B cell (primary cell): ENCODE measurements at regions not wholly inside any gene's neighbourhood (a gene's known extent, or its start where the extent isn't known, plus 50 kb on each side); places are given as distances from the start of the nearest gene placed in this dataset.

Experiments used
- ATAC-seq: fragments of 200-7000 bp; cut with Tn5 transposase; one replicate; pipeline ENCODE4 v1.10.0; 2021; ENCODE audit warnings: low read depth, mild to moderate bottlenecking, moderate number of reproducible peaks, moderate library complexity
- CTCF ChIA-PET: fragments of 350-600 bp; sonication (Branson Sonifier 250); formaldehyde crosslinking; loops from one replicate; lab custom pipeline; 2021; ENCODE audit warnings: antibody characterized with exemption, inconsistent platforms; lab: Charles Lee
- POLR2A ChIA-PET: fragments of 350-600 bp; sonication (Branson Sonifier 250); formaldehyde crosslinking; loops from one replicate; lab custom pipeline; 2021; ENCODE audit warnings: antibody characterized with exemption; lab: Charles Lee
- DNase-seq: peaks from one replicate; pipeline ENCODE4 v3.0.0; 2013
- H2AFZ ChIP-seq: 2 replicates; pipeline ENCODE4 v1.6.1; 2012; ENCODE audit warnings: mild to moderate bottlenecking, low read depth, low read length; ENCODE audit not compliant: insufficient read depth, poor library complexity, severe bottlenecking
- H3K27ac ChIP-seq, 2 donors: 1 replicate in 1 of 2; 2 replicates in 1 of 2; pipeline ENCODE4 v1.5.1; 2012 to 2013; ENCODE audit warnings: low read length in 2 of 2, mild to moderate bottlenecking in 2 of 2, moderate library complexity in 1 of 2
- H3K27me3 ChIP-seq, 4 experiments: fragments of 200-600 bp in 1 of 4; sonication (generic) in 1 of 4; replicated peaks in 1 of 4; 1 replicate in 2 of 4; 2 replicates in 2 of 4; pipeline versions ENCODE4 v1.6.1 to v1.7.0; 2013 to 2016; ENCODE audit warnings: low read length in 3 of 4, mild to moderate bottlenecking in 2 of 4, mixed read lengths in 1 of 4, moderate library complexity in 1 of 4; ENCODE audit not compliant: insufficient read depth in 4 of 4, control insufficient read depth in 3 of 4; ENCODE audit errors: control extremely low read depth in 1 of 4
- H3K36me3 ChIP-seq, 2 experiments: replicated peaks in 1 of 2; 1 replicate in 1 of 2; 2 replicates in 1 of 2; pipeline versions ENCODE4 v1.6.1 to v1.7.1; 2013; ENCODE audit warnings: low read length in 1 of 2; ENCODE audit not compliant: insufficient read depth in 2 of 2, control insufficient read depth in 1 of 2; ENCODE audit errors: control extremely low read depth in 1 of 2, extremely low read depth in 1 of 2
- H3K4me1 ChIP-seq, 2 donors: fragments of 200-600 bp in 1 of 2; sonication (generic) in 1 of 2; 1 replicate in 1 of 2; 2 replicates in 1 of 2; pipeline versions ENCODE4 v1.5.1 to v1.6.1; 2013 to 2017; ENCODE audit warnings: low read length in 2 of 2; ENCODE audit not compliant: control insufficient read depth in 2 of 2, insufficient read depth in 2 of 2
- H3K4me2 ChIP-seq: replicated peaks from 2 replicates; pipeline ENCODE3; 2012; ENCODE audit warnings: mild to moderate bottlenecking, low read depth, low read length; ENCODE audit not compliant: poor library complexity, severe bottlenecking
- H3K4me3 ChIP-seq, 5 experiments: fragments of 200-600 bp in 1 of 5; sonication (generic) in 1 of 5; 1 replicate in 3 of 5; 2 replicates in 2 of 5; pipeline versions ENCODE4 v1.5.1 to v1.7.0; 2011 to 2016; ENCODE audit warnings: low read length in 4 of 5, mild to moderate bottlenecking in 4 of 5, low read depth in 2 of 5, control low read depth in 1 of 5, moderate library complexity in 1 of 5; ENCODE audit not compliant: insufficient read depth in 1 of 5; ENCODE audit errors: control extremely low read depth in 1 of 5, extremely low read depth in 1 of 5
- H3K79me2 ChIP-seq: fragments of 200-600 bp; sonication (generic); one replicate; pipeline ENCODE4 v1.6.0; 2016; ENCODE audit warnings: low read length; ENCODE audit not compliant: control insufficient read depth, insufficient read depth
- H3K9ac ChIP-seq: fragments of 200-600 bp; sonication (generic); 2 replicates; pipeline ENCODE4 v1.6.1; 2017; ENCODE audit warnings: mild to moderate bottlenecking, low read length, moderate library complexity
- H3K9me3 ChIP-seq, 3 donors: one replicate each; pipeline versions ENCODE4 v1.6.1 to v1.7.1; 2013; ENCODE audit warnings: low read length in 2 of 3; ENCODE audit not compliant: control insufficient read depth in 2 of 3, insufficient read depth in 1 of 3; ENCODE audit errors: control extremely low read depth in 1 of 3
- H4K20me1 ChIP-seq: 2 replicates; pipeline ENCODE4 v1.6.0; 2012; ENCODE audit warnings: mild to moderate bottlenecking, low read length; ENCODE audit not compliant: insufficient read depth, control insufficient read depth, poor library complexity, severe bottlenecking
- H3K27ac Mint-ChIP-seq: one replicate; pipeline ENCODE4 v1.8.0; 2021; ENCODE audit warnings: mixed read lengths
- H3K27me3 Mint-ChIP-seq: one replicate; pipeline ENCODE4 v1.8.0; 2021; ENCODE audit warnings: mixed read lengths
- H3K4me1 Mint-ChIP-seq: one replicate; pipeline ENCODE4 v1.8.0; 2021; ENCODE audit warnings: mixed read lengths
- H3K4me3 Mint-ChIP-seq: one replicate; pipeline ENCODE4 v1.8.0; 2021; ENCODE audit warnings: mixed read lengths
- H3K9me3 Mint-ChIP-seq: one replicate; pipeline ENCODE4 v1.8.0; 2022; ENCODE audit warnings: mixed read lengths; ENCODE audit not compliant: insufficient read depth
- CTCF ChIP-seq: fragments of 200-600 bp; IDR thresholded peaks from one replicate; pipeline ENCODE4 v1.8.0; 2022; ENCODE audit warnings: antibody characterized with exemption, mild to moderate bottlenecking
- EZH2 ChIP-seq: IDR thresholded peaks from 2 replicates; pipeline ENCODE4 v1.6.1; 2012; ENCODE audit warnings: borderline replicate concordance, low read depth, mild to moderate bottlenecking, moderate library complexity, low read length; ENCODE audit not compliant: insufficient read depth, poor library complexity, severe bottlenecking
- WGBS: methylation state at CpG from one replicate; pipeline ENCODE4 v1.1.5; 2013; ENCODE audit warnings: missing lambda C conversion rate; ENCODE audit not compliant: insufficient coverage; 5-methylcytosine and 5-hydroxymethylcytosine counted together
- intact Hi-C: fragments of 100-400 bp; cut with micrococcal nuclease; formaldehyde crosslinking; loops from one replicate; pipeline ENCODE4 v1.10.0; 2022

GRCh38 chr6:96735332-96735731, 101.9 kb downstream of the GPR63 start:
- ChIA-PET CTCF (no interaction called here), POLR2A (no interaction called here)
- no peaks in the 10 kb centered on the region for H3K36me3 ChIP-seq
- H3K4me3 ChIP-seq, result no peak overlapping the region
- H3K4me2 ChIP-seq, result no peak overlapping the region
- no peaks in the 10 kb centered on the region for H4K20me1 ChIP-seq
- no peak for TF ChIP-seq CTCF
- no peak for TF ChIP-seq EZH2
- no peaks in the 10 kb centered on the region for H3K79me2 ChIP-seq
- intact Hi-C loops, result no loop called here
- H3K9me3 ChIP-seq, result no peaks in the 10 kb centered on the region
- Mint-ChIP-seq H3K4me3 (no peak overlapping the region), H3K4me1 (peaks cover 5% of the 10 kb centered on the region), H3K27me3 (peaks cover 3% of the 10 kb centered on the region), H3K9me3 (no peaks in the 10 kb centered on the region), H3K27ac (no peak overlapping the region)
- H3K9ac ChIP-seq, result no peak overlapping the region
- DNase-seq (no peak), ATAC-seq (no peak)
- H3K27me3 ChIP-seq, result no peaks in the 10 kb centered on the region
- H3K4me1 ChIP-seq, result no peaks in the 10 kb centered on the region
- no peak overlapping the region for H3K27ac ChIP-seq
- H2AFZ ChIP-seq, result no peak overlapping the region
- 100% methylated on average over 2 of the region's 3 CpGs for WGBS

- H3K9ac ChIP-seq, result no peak overlapping the region
- H3K4me3 Mint-ChIP-seq, result no peak overlapping the region
- no peaks in the 10 kb centered on the region for H3K9me3 ChIP-seq
- DNase-seq, result no peak
- H3K27ac ChIP-seq, result no peak overlapping the region
- H3K79me2 ChIP-seq, result no peaks in the 10 kb centered on the region
- H3K4me2 ChIP-seq, result no peak overlapping the region
- no peaks in the 10 kb centered on the region for H3K36me3 ChIP-seq
- TF ChIP-seq CTCF (no peak), EZH2 (no peak)
- H3K27ac Mint-ChIP-seq, result no peak overlapping the region
- intact Hi-C loops, result no loop called here
- H2AFZ ChIP-seq, result no peak overlapping the region
- no peaks in the 10 kb centered on the region for H3K4me1 Mint-ChIP-seq
- no peaks in the 10 kb centered on the region for H3K27me3 ChIP-seq
- no peaks in the 10 kb centered on the region for H3K9me3 Mint-ChIP-seq
- POLR2A ChIA-PET, result no interaction called here
- no peaks in the 10 kb centered on the region for H3K27me3 Mint-ChIP-seq
- H4K20me1 ChIP-seq, result no peaks in the 10 kb centered on the region
- H3K4me1 ChIP-seq, result no peaks in the 10 kb centered on the region
- ATAC-seq, result no peak
- CTCF ChIA-PET, result no interaction called here
- no peak overlapping the region for H3K4me3 ChIP-seq
Measured at GRCh38 chr6:96727144-96727543, 110.1 kb downstream of the GPR63 start.
